Activated CD4-positive, alpha-beta T cell treated with anti-CD3 and anti-CD28 coated beads, Interleukin-2, Interleukin-4, amounts not matched to agents 100 ng/mL and 50 ng/mL, durations not matched to agents 16 hours and 8 hours (primary cell): ENCODE measurements at regions not wholly inside any gene's neighbourhood (a gene's known extent, or its start where the extent isn't known, plus 50 kb on each side); places are given as distances from the start of the nearest gene placed in this dataset.
A peak's percentile ranks its signal among the peaks of the same experiment; 100 is the strongest.

Experiments
- DNase-seq: peaks from one replicate; pipeline ENCODE4 v3.0.0-alpha.2; 2020; ENCODE audit warnings: low spot score

DNA sequence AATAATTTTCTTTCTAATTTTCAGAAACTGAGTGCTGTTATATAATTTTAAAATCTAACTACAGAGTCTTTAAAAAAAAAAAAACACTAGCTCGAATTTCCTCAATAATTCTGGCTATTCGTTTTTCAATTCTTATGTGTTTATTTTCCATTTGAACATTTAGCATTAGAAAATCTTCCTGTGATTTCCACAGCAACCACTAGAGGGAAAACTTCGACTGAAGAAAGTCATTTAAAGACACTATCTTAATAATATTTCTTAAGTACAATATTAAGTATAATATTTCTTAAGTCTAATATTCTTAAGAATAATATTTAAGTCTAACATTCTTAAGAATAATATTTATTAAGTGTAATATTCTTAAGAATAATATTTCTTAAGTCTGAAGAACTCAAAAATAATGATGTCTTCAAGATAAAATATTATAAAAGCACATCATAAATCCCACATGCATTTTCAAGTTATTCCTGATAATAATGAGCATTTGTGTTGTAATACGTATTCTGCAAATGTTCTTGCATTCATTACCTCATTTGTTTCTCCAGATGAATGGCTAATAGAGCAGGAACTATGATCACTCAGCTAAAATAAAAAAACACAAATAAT, 118.4 kb upstream of the WDR17 start:
- peak; percentile 27 for DNase-seq

DNA sequence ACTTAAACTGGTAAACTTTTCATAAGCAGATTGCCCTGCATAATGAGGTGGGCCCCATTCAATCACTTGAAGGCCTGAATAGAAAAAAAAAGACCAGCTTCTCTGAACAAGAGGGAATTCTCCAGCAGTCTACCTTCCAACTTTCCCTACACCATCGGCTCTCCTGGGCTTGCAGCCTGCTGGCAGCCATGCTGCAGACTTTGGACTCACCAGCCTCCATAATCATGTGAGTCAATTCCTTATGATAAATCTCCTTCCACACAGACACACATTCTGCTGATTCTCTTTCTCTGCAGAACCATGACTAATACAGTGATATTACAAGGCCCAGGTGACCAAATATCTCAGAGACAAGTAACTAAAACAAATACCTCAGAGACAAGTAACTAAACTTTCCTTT, 113.8 kb upstream of the WDR17 start:
- DNase-seq, result no peak

DNA sequence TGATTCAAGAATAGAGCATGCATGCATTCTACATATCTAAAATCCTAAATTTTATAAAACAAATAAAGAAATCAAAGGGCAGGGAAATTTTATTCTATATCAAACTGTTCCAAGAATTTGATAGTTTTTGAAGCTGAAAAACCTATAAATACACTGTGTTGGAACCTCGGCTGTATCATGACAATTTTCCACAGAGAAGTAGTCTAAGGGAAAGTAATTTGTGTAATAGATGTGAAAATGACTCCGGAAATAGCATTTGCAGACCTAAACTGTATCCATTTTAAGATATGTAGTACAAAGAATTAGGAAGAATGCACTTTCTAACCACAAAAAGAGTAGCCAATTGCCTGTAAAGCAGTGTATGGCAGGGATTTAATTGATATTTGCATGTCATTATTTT, 112.5 kb upstream of the WDR17 start:
- DNase-seq, result no peak

DNA sequence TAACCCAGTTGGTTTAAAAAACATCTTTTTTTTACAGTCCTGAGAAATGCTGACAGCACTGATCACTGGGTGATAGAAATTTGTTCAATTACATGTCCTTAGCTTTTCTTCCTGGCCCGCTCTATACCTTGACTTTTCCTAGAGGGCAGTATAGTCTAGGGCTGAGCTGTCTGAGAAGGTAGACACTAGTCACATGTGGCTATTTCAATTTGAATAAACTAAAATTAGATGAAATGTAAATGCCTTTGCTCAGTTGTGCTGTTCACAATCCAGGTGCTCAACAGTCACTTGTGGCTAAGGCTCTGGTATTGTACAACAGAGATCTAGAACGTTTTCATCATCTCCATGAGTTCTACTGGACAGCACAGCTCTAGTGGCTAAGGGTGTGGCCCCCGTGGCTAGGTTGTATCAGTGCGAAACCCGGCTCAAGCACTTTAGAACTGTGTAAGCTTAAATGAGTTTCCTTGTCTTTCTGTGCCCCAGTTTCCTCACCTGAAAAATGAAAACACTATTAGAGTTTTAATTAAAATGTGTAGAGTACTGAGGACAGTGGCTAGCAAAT, 111.6 kb upstream of the WDR17 start:
- DNase-seq, result peak; percentile 5

DNA sequence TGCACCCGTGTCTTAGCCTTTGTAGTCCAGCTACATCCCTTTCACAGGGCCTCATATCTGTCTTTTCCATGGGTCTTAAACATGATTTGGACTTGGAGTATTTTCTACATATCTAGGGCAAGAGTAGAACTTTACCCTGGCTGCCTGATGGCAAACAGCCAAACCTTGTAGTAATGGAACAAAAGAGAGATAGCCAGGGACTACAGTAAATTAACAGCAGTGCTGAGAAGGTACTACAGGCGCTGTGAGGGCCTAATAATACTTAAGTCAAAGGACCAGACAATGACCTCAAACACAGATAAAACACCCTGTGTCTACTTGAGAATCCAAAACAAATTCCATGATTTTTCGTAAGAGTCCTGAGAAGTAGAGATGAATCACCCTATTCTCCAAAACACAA, 111.0 kb upstream of the WDR17 start:
- DNase-seq, result no peak

DNA sequence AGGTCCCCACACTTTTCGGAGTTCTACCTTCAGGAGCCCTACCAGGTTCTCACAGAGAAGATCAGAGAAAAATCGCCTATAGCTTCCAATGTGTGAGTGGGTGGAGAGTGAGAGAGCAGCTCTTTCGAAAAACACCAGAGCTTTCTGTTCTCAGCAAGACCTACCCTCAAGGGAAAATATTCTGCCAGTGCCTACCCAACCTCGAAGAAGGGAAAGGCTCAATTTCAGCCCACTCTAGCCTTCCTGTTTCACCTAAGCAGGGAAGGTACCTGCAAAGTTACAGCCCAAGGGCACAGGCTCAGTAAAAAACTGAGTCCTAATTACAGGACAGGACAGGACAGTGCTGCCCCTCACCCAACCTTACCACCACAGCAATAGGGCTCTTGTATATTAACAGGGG, 104.0 kb upstream of the WDR17 start:
- DNase-seq, result no peak

DNA sequence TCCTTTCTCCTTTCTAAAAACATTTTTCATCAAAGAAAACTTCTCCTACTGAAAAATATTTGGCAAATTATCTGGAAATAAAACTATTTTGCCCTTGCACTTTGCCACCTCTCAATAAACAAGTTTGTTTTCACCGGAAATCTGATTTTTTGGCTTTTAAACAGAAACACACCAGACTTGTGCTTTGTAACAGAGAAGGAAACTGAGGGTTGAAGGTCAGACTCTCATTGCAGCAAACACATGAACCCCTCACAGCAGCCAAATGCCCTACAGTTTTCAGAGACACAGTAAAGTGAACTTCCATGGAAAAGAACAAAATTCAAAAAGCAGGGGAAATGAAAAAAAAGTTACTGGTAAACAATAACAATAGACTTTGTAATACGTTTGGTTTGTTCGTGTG, 95.6 kb upstream of the WDR17 start:
- DNase-seq, result no peak

DNA sequence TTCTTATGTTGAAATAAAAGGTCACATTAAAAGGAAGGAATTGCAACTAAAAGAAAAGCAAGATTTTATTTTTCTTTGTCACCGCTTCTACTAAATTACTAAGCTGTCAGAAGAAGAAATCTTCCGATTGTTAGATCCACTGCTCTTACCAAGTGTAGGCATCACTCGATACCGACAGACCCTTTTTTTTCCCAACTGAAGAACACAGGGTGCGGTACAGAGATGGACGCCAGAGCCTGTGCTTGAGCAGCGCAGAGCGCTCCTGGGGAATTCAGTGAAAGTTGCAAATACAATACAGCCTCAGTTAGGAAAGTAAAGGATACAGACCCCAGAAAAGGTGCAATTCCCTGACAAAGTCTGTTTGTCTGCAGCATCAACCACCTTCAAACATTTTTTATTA, 94.9 kb upstream of the WDR17 start:
- no peak for DNase-seq

DNA sequence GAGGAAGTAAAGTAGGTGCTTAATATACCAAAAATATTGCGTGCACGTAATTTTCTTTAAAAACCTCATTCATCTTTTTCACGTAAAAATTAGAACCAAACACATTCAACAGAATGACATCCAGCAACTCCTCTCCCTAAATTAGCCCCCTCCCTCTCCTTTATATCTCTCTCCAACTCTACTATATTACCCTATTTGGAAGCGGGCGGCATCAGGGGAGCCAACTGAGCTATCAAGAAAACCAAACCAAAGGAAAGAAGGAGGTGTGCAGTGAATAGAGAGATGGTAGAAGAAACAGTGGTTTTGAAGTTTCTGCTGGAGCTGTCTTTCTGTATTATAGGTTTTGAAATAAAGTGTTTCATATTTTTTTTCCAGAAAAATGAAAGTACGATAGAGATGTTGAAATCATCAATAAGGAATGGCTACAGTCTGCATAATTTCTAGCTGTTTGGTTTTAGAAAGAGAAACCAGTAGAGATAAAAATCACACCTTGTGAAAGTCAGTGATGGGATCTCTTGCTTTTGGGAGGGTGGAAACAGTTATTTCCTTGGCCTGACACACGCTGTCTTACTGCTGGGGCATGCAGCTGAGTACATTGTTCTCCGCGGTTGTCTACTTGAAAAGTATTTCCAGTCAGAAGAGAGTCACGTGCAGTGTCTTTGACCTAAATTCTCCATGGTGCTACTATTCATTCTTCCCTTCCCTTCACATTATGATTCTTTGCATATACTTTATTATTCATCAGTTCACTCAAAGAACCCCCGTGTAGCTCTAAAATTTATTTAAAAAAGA, 94.1 kb upstream of the WDR17 start:
- DNase-seq, result no peak

DNA sequence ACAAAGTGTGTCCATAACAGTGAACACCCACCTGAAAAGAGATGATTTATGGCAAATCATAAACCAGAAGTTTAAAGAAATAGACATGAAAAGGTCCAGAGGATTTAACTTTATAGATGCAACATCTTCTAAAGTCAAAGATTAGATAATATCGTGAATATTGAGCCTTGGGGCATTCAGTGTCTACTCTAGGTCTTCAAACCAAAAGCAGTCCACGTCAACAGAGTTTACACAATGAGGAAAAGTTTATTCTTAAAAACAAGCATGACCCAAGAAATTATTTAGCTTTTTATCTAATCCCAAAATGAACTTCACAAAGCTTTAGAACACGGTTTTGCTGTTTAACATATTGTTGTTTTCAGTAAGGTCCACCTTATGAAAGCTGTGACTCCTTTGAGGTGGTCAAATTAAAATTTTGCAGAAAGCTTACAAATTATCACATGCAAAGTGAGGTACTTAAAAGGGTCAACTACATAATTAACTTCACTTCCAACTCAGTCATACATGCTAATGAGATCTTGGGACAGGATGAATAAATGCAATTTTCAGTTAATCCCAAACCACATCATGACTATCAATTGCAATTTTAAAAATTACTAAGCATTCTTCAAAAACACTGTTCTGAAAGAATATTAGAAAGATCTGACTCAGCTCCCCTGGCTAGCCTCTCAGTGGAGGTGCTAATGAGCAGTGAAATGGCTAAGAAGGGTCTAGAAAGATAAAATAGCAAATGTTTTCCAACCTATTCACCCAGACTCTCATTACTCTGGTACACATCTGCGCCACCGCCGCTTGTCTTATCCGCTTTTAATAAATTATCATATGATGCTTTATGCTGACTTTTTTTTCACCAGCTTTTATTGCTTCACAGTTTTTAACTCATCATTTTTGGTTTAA, 92.4 kb upstream of the WDR17 start:
- DNase-seq, result no peak

DNA sequence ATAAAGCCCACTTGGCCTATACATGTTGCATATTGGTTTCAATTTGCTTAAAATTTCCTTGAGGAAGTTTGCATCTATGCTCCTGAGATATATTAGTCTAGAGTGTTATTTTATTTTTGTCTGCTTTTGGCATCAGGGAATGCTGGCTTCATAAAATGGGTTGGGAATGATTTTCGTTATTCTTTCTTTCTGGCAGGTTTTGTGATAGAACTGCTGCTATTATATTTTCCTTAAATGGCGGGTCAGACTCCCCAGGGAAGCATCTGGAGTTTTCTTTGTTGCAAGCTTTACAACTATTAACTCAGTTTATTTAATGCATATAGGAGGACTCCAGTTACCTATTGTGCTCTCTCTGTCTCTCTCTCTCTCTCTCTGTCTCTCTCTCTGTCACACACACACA, 82.0 kb upstream of the WDR17 start:
- no peak for DNase-seq

DNA sequence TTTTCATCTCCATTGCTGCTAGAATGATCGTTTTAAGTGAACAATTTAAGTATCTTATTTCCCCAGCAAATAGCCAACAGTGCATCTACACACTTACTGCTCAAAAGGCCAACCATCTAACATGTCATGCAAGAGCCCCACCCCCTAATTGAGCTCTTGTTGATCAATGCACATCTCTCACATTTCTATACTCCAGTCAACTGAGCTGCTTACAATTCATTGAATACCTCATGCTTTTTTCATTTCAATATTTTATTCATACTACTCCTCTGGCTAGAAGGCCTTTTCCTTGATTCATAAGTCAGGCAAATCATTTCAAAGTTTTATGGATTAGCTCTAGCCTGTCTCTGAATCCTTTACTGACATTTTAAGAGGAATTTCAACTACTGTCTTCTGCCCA, 79.0 kb upstream of the WDR17 start:
- DNase-seq, result no peak

DNA sequence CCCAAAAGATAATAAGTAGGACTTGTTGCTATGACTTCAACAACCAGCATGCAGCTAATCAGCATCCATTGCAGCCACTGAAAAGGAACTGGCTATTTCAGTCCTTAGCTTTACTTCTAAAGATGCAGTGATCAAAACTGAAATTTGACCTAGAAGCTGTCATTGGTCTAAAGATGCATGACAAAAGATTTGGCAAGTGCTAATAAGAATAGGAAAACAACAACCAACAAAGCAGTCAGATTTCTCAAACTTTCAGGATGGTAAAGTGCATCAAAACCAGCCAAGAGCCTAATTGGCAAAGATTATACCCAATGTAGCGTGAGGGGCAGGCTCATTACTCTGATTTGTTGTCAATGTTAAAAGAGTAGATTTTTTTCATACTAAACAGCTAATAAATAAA, 77.1 kb upstream of the WDR17 start:
- DNase-seq, result no peak

DNA sequence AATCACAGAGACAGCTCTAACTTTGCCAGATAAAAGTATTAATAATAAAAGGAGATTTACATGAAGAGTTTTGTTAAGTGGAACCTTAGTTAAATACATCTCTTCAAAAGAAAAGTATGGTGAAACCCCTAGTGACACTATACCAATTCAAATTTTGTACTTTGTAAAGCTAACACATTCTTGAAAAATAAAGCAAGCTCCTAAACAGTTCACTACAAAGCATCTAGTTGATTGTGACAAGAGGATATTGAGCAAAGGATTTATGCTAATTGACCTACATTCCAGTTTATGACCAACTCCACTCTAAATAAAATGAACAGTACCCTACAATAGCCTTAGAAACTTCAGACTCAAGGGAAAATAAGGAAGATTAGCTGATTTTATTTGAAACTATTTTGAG, 69.4 kb upstream of the WDR17 start:
- no peak for DNase-seq

DNA sequence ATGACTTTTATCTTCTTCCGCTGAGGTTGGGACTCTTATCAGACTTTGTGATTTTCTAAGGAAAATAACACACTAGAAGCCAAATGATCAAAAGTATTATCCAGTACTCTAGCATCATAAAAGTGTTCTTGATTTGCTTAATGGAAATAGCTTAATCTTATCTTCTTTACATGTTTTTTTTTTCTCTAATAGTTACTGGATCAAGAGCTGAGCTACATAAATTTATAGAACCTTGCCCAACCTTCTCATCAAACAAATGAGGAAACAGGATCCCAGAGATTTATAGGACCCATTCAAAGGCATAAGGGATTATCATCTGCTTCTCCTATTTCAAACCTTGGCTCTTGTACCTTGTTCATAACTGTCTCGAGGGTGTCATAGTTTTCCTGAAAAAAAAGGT, 68.3 kb upstream of the WDR17 start:
- no peak for DNase-seq

DNA sequence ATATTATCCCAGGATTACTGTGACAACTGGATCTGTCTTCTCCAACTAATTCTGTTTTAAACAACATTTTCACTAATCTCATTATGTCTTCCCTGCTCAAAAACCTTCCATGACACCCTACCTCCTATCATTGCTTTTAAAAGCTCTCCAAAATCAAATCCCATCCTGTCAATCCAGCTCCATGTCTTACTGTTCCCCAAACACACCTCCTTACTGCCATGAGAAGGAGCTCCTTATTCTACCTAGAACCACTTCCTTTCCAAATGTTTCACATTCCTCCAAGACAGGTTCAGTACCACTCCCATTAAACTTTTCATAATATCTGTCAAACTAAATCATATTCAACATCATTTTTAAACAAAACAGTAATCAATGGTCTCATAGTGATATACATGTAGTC, 66.9 kb upstream of the WDR17 start:
- DNase-seq, result no peak

DNA sequence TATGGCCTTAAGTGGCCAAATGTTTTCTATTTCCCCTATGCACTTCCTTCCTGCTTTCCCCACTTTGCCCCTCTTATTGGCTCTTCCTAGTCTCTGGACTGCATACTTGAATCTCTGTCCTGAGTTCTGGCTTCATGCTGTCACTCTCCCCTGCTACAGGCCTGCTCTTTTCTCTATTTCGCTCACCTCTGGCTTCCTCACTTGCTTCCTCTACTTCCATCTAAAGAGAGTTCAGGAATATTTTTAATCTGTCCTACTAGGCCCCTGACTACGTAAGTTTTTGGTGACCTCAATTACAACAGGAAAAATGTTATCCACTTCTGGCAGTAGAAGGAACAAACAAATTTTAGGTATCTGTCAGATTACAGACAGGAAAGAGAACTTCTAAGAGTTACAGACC, 65.7 kb upstream of the WDR17 start:
- no peak for DNase-seq

DNA sequence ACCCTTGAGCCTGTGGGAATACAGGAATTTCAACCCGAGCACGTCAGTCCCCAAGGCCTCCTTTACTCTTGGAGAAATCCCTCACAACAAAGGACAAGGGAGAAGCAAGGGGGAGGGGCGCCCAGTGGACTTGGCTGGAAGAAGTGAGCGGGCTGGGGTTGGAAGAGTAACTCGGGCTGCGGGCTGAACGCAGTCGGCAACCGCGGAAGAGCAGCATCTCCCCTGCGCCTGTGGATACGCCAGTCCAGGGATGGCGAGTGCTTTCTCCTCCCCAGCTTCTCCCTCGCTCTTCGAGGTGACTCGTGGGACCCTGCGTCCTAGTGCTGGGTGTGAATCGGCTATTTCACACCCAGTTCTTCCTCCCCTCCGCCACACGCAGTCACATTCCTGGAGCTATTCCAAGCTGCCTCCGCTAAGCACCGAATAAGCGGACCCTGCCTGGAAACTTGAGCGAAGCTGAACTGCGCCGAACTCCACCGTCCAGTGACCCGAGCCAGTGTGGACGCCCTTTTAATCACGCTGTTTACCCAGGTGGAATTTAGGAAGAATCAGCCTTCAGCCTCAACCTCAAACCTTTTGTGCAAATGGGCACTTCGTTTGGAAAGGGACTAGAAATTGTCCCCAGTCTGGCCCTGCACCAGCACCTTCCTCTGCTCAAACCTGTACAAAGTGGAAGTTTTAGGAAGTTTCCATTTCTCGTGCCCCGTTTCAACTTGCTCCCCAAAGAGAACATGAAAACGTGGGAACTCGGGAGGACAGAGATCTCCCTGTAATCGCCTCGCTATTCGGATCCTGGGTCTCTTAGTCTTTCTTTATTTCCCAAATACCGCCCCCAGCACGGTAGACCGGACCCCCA, 64.3 kb upstream of the WDR17 start:
- DNase-seq, result no peak

DNA sequence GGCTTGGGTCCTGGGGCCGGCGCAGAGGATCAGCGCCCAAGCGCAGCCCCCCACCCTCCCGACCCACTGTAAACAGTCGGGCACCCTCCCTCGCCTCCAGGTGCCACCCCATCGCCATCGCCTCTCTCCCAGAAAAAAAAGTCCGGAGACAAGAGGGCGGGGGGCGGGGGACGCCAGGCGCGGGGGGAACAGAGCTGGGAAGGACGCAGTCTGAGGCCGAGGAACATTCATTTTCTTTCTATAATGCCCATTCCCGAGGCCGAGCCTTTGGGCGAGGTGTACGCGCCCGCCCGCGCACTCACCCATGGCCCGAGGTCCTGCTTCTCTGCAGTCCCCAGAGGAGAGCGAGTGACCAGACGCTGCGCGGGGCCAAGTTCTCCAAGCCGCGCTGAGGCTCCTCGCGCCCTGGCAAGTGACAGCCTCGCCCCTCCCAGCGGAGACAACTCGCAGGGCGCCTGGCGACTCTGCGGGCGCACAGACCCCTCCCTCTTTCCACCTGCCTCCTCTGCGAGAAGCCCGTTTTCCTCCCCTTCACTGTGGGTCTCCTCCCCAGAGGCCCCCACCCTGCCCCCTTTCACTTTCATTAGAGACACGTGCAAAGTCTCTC, 63.5 kb upstream of the WDR17 start:
- no peak for DNase-seq

DNA sequence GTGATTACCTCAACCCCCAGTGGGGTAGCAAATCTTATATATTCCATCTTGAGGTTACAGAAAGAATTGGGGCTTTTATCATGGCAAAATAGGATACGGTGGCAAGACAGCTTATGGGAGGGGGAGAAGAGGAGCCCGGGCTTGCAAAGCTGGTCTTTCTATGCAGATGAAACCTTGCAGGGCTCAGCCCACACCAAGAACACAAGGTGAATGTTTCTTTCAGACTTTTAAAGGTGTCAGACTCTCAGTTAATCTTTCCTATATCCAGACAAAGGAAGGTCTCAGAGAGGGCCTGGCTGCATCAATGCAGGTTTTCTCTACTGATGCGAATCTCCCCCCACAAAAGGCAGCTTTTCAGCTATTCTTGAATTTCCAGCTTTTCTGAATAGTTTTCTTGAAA, 59.9 kb upstream of the WDR17 start:
- DNase-seq, result no peak

DNA sequence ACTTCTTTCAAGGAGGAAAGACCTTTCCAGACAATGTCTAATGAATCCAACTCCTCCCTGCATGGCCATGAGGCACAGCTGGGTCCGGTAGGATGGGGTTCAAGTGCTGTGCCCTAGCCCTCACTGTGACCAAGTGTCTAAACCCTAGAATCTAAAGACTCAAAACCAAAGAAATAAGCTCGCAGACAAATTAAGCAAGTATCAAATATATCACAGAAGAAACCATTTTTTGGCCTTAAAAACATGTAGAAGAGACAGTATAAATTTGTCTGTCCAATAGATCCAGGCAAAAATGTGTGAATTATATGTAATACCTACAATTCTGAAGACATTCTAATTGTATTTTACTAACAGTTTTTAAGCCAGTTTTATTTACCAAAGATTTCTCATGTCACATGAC, 56.4 kb upstream of the WDR17 start:
- no peak for DNase-seq
